ENCODE measurements at regions not wholly inside any gene's neighbourhood (a gene's known extent, or its start where the extent isn't known, plus 50 kb on each side); places are given as distances from the start of the nearest gene placed in this dataset.
A peak's percentile ranks its signal among the peaks of the same experiment; 100 is the strongest.

- no peak overlapping the region for H3K4me3 Mint-ChIP-seq
- peaks cover 22% of the 10 kb centered on the region for H3K36me3 Mint-ChIP-seq (ENCODE audit: low read depth)
- no peaks in the 10 kb centered on the region for H3K4me1 Mint-ChIP-seq
- no peak for TF ChIP-seq CTCF (conservative IDR thresholded peaks at IDR 0.05)
- H3K27me3 Mint-ChIP-seq (ENCODE audit: low read depth): no peaks in the 10 kb centered on the region
- peaks cover 28% of the 10 kb centered on the region for H3K9me3 Mint-ChIP-seq
- no peak for DNase-seq (ENCODE audit: low read depth, low spot score)
- no peak overlapping the region for H3K27ac Mint-ChIP-seq (ENCODE audit: unreplicated experiment)
Observed at GRCh38 chr13:33480561-33480960, 195.0 kb upstream of the STARD13 start.

DNA sequence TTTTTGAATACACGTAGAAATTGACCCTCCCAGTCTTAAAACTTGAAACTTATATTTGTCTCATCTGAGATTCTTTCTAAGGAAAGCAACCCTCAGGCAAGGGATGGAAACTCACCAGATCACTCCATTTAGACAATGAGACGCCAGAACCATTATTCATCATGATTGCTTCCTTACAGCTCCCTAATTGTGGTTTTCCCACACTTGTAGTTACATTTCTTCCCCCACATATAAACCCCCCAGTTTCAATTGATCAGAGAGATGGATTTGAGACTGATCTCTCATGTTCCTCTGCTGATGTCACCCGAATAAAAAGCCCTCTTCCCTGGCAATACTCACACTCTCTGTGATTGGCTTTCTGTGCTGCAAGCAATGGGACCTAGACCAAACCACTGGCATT lies 197.9 kb upstream of the STARD13 start:
- H3K4me1 Mint-ChIP-seq: no peaks in the 10 kb centered on the region
- H3K27me3 Mint-ChIP-seq (ENCODE audit: low read depth): no peaks in the 10 kb centered on the region
- H3K27ac Mint-ChIP-seq (ENCODE audit: unreplicated experiment): no peak overlapping the region

DNA sequence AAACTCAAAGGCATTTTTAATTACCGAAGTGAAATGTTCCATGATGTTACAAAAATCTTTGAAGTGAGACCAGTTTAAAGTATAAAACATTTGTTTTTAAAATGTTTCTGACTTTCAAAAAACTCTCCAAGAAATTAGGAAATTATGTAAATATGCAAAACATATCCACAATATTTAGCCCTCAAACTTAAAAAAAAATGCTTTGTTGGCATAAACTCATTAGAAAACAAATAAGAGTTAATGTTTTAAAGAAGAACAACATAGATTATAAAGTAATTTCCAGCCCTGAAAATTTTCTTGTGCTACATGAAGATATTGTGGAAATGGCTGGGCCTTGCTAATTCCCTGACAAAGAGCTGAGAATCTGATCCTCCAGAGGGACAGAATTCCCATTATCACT lies 199.7 kb upstream of the STARD13 start:
- Mint-ChIP-seq H3K9me3 (peaks cover 14% of the 10 kb centered on the region), H3K27ac (ENCODE audit: unreplicated experiment) (no peak overlapping the region), H3K36me3 (ENCODE audit: low read depth) (peaks cover 8% of the 10 kb centered on the region), H3K27me3 (ENCODE audit: low read depth) (no peaks in the 10 kb centered on the region), H3K4me3 (no peak overlapping the region), H3K4me1 (no peaks in the 10 kb centered on the region)
- TF ChIP-seq CTCF (conservative IDR thresholded peaks at IDR 0.05): no peak
- no peak for DNase-seq (ENCODE audit: low read depth, low spot score)

More for the DNA sequence above, 197.9 kb upstream of the STARD13 start:
- Mint-ChIP-seq H3K9me3 (peaks cover 19% of the 10 kb centered on the region), H3K4me3 (no peak overlapping the region), H3K36me3 (ENCODE audit: low read depth) (peaks cover 11% of the 10 kb centered on the region)
- no peak for TF ChIP-seq CTCF (conservative IDR thresholded peaks at IDR 0.05)
- DNase-seq (ENCODE audit: low read depth, low spot score): no peak

- H3K36me3 Mint-ChIP-seq (ENCODE audit: low read depth): peaks cover 8% of the 10 kb centered on the region
- no peaks in the 10 kb centered on the region for H3K4me1 Mint-ChIP-seq
- no peak overlapping the region for H3K4me3 Mint-ChIP-seq
- peaks cover 17% of the 10 kb centered on the region for H3K9me3 Mint-ChIP-seq
- H3K27ac Mint-ChIP-seq (ENCODE audit: unreplicated experiment): peak overlapping the region; percentile 24
- no peak for TF ChIP-seq CTCF (conservative IDR thresholded peaks at IDR 0.05)
- H3K27me3 Mint-ChIP-seq (ENCODE audit: low read depth): no peaks in the 10 kb centered on the region
- no peak for DNase-seq (ENCODE audit: low read depth, low spot score)
Observed at GRCh38 chr13:33487575-33488243, 202.2 kb upstream of the STARD13 start.

DNA sequence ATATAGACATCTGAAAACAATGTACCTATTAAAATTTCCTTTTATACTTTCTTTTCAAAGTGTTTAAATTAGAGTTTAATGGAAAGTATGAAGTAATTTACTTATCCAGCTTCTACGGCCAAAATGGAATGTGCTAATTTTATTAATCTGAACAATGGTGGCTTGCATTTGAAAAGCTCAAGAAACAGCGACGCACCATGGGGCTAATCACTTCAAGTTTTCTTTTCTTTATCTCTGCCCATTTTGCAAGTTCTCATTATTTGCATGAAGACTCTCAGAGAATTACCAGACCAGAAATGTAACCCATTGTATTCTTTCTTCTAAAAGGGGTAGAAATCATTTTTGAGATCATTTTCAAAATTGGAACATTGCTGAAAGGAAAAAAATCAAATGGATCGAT lies 204.0 kb upstream of the STARD13 start:
- H3K27ac Mint-ChIP-seq (ENCODE audit: unreplicated experiment): no peak overlapping the region
- TF ChIP-seq CTCF (conservative IDR thresholded peaks at IDR 0.05): no peak
- no peak for DNase-seq (ENCODE audit: low read depth, low spot score)
- H3K4me3 Mint-ChIP-seq: no peak overlapping the region
- H3K4me1 Mint-ChIP-seq: peaks cover 2% of the 10 kb centered on the region
- peaks cover 9% of the 10 kb centered on the region for H3K9me3 Mint-ChIP-seq
- peaks cover 3% of the 10 kb centered on the region for H3K36me3 Mint-ChIP-seq (ENCODE audit: low read depth)
- no peaks in the 10 kb centered on the region for H3K27me3 Mint-ChIP-seq (ENCODE audit: low read depth)

Measured in neural crest cell (in vitro differentiated cells).